Coronary artery (tissue), 2 donors: ENCODE measurements at regions not wholly inside any gene's neighbourhood (a gene's known extent, or its start where the extent isn't known, plus 50 kb on each side); places are given as distances from the start of the nearest gene placed in this dataset.

Experiments
- DNase-seq: peaks from one replicate; pipeline ENCODE4 v3.0.0-alpha.2; 2017; ENCODE audit warnings: low spot score
- H3K27ac ChIP-seq, 2 donors: fragments of 200-600 bp; sonication (generic); one replicate each; pipeline ENCODE4 v1.5.1; 2016 to 2019
- H3K4me3 ChIP-seq: fragments of 200-600 bp; sonication (generic); 2 replicates; pipeline ENCODE4 v1.5.1; 2016; ENCODE audit warnings: mild to moderate bottlenecking, moderate library complexity
- TF ChIP-seq, protein P1 (sequence below): fragments of 200-600 bp; sonication (generic); IDR thresholded peaks from one replicate; pipeline ENCODE4 v1.5.1; 2019; ENCODE audit warnings: antibody characterized with exemption

DNA sequence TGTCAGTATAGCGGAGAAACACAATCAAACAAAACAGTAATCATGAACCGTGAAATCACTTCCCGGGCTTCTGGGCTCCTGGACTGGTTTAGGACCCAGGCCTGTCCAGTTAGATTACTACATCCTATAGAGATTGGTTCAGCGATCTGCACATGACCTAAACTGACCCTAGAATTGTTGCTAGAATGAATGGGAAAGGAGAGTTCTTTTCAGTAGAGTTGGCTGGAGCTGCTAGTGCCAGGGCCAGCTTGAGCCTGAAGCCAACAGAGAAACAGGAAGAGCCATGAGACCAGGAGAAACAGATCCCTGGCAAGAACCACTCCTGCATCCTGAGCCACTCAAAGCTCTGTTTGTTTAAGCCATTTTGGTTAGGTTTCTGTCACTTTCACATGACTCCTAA, 474.3 kb upstream of the C1orf87 start:
- Histone ChIP-seq H3K27ac (peak overlapping the region in 1 of 2 donors; percentile 7), H3K4me3 (no peak overlapping the region)
- no peak for DNase-seq
- TF ChIP-seq, protein P1, sequence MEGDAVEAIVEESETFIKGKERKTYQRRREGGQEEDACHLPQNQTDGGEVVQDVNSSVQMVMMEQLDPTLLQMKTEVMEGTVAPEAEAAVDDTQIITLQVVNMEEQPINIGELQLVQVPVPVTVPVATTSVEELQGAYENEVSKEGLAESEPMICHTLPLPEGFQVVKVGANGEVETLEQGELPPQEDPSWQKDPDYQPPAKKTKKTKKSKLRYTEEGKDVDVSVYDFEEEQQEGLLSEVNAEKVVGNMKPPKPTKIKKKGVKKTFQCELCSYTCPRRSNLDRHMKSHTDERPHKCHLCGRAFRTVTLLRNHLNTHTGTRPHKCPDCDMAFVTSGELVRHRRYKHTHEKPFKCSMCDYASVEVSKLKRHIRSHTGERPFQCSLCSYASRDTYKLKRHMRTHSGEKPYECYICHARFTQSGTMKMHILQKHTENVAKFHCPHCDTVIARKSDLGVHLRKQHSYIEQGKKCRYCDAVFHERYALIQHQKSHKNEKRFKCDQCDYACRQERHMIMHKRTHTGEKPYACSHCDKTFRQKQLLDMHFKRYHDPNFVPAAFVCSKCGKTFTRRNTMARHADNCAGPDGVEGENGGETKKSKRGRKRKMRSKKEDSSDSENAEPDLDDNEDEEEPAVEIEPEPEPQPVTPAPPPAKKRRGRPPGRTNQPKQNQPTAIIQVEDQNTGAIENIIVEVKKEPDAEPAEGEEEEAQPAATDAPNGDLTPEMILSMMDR = no peak

DNA sequence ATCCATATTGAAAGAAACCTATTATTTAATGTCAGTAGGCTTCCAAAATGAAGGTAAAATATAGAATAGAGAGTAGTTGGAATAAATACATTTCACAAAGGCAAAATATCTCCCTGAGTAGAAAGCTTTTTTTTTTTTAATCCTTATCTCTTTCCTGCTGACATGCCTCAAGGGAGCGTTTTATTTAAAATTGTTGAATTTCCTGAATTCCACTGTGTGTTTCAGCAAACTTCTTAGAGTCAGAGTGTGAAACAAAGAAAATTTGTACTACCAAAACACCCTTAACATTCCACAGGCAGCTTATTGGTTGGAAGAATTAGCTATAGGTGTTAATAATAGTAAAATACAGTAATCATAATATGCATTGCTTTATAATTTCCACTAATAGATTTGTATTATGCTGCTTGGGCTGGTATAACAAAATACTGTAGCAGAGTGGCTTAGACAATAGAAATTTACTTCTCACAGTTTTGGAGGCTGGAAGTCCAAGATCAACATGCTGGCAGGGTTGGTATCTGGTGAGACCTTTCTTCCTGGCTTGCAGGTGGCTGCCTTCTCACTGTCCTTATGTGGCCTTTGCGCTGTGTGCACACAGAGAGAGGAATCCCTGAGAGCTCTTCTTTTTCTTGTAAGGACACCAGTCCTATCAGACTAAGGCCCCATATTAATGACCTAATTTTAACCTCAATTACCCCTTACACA, 468.4 kb upstream of the C1orf87 start:
- Histone ChIP-seq H3K4me3 (no peak overlapping the region), H3K27ac (no peak overlapping the region)
- TF ChIP-seq, protein P1 = no peak
- no peak for DNase-seq

DNA sequence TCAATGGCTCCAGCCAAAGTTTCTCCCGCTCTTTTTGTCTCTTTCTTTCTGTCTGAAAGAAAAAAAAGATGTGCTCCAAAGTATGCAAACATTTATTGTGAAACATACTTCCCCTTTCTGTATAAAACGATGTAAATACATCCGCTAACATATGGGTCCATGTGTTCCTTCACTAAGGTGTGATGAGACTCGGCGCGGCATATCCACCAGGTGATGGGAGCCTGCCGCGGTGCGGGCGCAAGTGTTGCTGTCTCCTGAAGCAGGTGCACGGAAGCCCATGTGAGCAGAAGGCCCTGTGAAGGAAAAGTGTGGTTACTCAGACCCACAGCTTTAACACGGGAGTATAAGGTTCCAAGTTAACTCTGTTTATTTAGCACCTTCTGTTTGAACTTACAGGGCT, 466.6 kb upstream of the C1orf87 start:
- Histone ChIP-seq H3K4me3 (no peak overlapping the region), H3K27ac (no peak overlapping the region)
- no peak for DNase-seq
- TF ChIP-seq, protein P1 = no peak

DNA sequence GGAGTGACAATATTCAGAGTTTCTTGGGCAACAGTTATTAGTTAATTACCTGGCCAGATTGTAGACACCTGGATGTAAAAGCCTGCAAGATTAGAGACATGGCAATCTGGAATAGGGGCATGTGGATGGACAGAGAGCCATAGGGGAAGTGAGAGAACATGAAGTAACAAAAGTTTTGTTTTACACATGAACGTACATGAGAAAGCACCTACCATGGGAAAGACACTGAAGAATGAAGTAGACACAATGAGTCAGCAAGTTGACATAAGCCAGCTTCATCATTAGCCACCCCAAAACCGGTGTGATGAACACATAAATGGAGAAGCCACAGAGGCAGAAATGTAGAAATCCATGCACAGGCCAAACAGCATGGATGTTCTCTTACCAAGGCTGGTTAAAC, 462.1 kb upstream of the C1orf87 start:
- TF ChIP-seq, protein P1 = no peak
- DNase-seq = no peak
- H3K27ac ChIP-seq = no peak overlapping the region
- no peak overlapping the region for H3K4me3 ChIP-seq

DNA sequence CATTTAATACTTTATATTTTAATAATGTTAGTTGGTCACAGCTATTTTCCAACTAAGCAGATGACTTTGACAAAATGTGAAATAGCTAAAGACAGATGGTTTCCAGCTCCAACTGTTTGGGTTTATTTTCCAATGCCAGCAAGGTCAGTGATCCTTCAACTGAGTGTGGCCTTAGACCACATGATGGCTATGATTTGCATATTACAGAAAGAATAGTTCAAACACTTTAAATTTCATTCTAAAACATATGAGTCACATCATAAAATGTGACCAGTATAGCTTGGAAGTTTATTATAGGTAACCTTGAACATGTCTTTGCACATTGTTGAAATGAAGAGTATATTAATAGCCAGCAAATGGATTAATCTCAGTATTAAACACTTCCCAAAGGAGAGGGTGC, 454.0 kb upstream of the C1orf87 start:
- TF ChIP-seq, protein P1 = no peak
- Histone ChIP-seq H3K4me3 (no peak overlapping the region), H3K27ac (no peak overlapping the region)
- no peak for DNase-seq

DNA sequence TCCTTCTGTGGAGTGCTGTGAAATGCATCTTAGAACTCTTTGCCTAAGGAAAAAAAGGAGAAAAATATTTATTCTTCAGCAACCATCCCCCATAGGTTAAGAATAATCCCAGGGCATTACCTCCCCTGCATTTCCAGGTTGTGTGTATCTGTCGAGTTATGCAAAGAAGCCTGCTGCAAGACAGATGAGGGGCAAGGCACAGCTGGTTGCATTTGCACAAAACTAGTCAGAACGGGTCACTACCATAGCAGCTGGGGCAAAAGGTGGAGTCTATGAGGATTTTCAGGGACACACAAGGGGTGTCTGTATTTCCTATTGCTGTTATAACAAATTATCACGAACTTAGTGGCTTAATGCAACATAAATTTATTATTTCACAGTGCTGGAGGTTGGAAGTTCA, 443.4 kb upstream of the C1orf87 start:
- TF ChIP-seq, protein P1 = no peak
- Histone ChIP-seq H3K27ac (no peak overlapping the region), H3K4me3 (no peak overlapping the region)
- DNase-seq = no peak

DNA sequence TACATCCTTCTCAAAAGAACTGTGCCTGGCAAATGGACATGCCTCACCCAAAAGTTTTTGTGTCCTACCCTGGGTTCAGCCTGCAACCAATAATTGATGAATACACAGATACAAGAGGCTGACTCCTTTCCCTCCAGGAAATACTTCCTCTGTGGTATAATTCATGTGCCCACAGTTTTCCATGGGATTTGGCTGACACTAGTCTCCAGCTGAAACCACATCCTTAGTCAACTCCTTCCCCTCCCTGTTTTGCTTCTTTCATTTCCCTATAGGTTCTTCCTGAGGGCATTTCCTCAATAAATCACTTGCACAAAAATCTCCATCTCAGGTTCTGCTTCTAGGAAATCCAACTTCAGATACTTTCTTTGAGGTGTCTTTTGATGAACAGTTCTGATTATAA, 436.6 kb upstream of the C1orf87 start:
- Histone ChIP-seq H3K4me3 (no peak overlapping the region), H3K27ac (no peak overlapping the region)
- no peak for DNase-seq
- TF ChIP-seq, protein P1 = no peak
